Adrenal gland (tissue), 9 donors: ENCODE measurements at regions not wholly inside any gene's neighbourhood (a gene's known extent, or its start where the extent isn't known, plus 50 kb on each side); places are given as distances from the start of the nearest gene placed in this dataset.

ENCODE experiments used
- DNase-seq, 7 donors: peaks; one replicate each; pipeline ENCODE4 v3.0.0-alpha.2; 2019 to 2020
- H3K27ac ChIP-seq, 5 donors: fragments of 200-600 bp; sonication (generic) in 4 of 5; 1 replicate in 3 of 5; 2 replicates in 2 of 5; pipeline versions ENCODE4 v1.5.1 to v1.8.0; 2016 to 2020; ENCODE audit warnings: mild to moderate bottlenecking in 1 of 5
- H3K27me3 ChIP-seq: fragments of 200-600 bp; 2 replicates; pipeline ENCODE4 v1.8.0; 2021
- H3K36me3 ChIP-seq, 2 donors: fragments of 200-600 bp; replicated peaks in 1 of 2; 1 replicate in 1 of 2; 2 replicates in 1 of 2; pipeline versions ENCODE4 v1.5.1 to v1.8.0; 2018 to 2022
- H3K4me1 ChIP-seq, 2 donors: fragments of 200-600 bp; replicated peaks in 1 of 2; 1 replicate in 1 of 2; 2 replicates in 1 of 2; pipeline versions ENCODE4 v1.5.1 to v1.8.0; 2018 to 2021
- H3K4me3 ChIP-seq, 4 donors: fragments of 200-600 bp; sonication (generic) in 3 of 4; one replicate each; pipeline ENCODE4 v1.5.1; 2016 to 2018
- H3K9me3 ChIP-seq, 3 donors: fragments of 200-600 bp; sonication (generic) in 1 of 3; replicated peaks in 1 of 3; 1 replicate in 2 of 3; 2 replicates in 1 of 3; pipeline versions ENCODE4 v1.5.1 to v1.8.0; 2016 to 2021
- POLR2A ChIP-seq, 2 donors: fragments of 450-650 bp; IDR thresholded peaks; one replicate each; pipeline ENCODE4 v1.6.1; 2017; ENCODE audit warnings: antibody characterized with exemption in 2 of 2, mild to moderate bottlenecking in 2 of 2, moderate library complexity in 1 of 2
- WGBS, 4 donors: extraction: QIAGEN DNeasy Blood & Tissue Kit in 2 of 4; methylation state at CpG; one replicate each; pipeline versions ENCODE4 v1.1.5 to v1.1.7; 2013 to 2017; 5-methylcytosine and 5-hydroxymethylcytosine counted together
- intact Hi-C, 2 donors: fragments of 100-400 bp; cut with DNase I; formaldehyde crosslinking; loops; one replicate each; pipeline versions ENCODE4 v1.14.1 to v1.15.0; 2022 to 2023
- TF ChIP-seq, protein P1 (sequence below), 6 experiments: fragments of 450-650 bp in 4 of 6; fragments of 200-600 bp in 2 of 6; sonication (generic) in 1 of 6; IDR thresholded peaks; 1 replicate in 5 of 6; 2 replicates in 1 of 6; pipeline versions ENCODE4 v1.5.1 to v1.8.0; 2016 to 2021; ENCODE audit warnings: antibody characterized with exemption in 6 of 6, mild to moderate bottlenecking in 2 of 6, moderate library complexity in 1 of 6
- donor health status: healthy with polysubstance abuse.
- donor health status: Bipolar disorder and iron deficiency.
- donor health status: DM: yes; HTN: yes; CAD: no.
- donor health status: DM: no; HTN: no; CAD: no.
- donor health status: DM: no; HTN: no; CAD: no.

- H3K4me1 ChIP-seq = no peaks in the 10 kb centered on the region
- WGBS, 4 donors = 61 to 74% (median 68%) methylated on average over 2 of the region's 2 CpGs
- no peak for DNase-seq
- intact Hi-C loops = no loop called here
- H3K4me3 ChIP-seq = no peak overlapping the region
- H3K36me3 ChIP-seq = no peaks in the 10 kb centered on the region
- TF ChIP-seq, protein P1, sequence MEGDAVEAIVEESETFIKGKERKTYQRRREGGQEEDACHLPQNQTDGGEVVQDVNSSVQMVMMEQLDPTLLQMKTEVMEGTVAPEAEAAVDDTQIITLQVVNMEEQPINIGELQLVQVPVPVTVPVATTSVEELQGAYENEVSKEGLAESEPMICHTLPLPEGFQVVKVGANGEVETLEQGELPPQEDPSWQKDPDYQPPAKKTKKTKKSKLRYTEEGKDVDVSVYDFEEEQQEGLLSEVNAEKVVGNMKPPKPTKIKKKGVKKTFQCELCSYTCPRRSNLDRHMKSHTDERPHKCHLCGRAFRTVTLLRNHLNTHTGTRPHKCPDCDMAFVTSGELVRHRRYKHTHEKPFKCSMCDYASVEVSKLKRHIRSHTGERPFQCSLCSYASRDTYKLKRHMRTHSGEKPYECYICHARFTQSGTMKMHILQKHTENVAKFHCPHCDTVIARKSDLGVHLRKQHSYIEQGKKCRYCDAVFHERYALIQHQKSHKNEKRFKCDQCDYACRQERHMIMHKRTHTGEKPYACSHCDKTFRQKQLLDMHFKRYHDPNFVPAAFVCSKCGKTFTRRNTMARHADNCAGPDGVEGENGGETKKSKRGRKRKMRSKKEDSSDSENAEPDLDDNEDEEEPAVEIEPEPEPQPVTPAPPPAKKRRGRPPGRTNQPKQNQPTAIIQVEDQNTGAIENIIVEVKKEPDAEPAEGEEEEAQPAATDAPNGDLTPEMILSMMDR (IDR thresholded peaks at IDR 0.05) = no peak
- TF ChIP-seq POLR2A (IDR thresholded peaks at IDR 0.05) = no peak
- H3K27me3 ChIP-seq = no peaks in the 10 kb centered on the region
- H3K9me3 ChIP-seq = no peaks in the 10 kb centered on the region
- H3K27ac ChIP-seq = no peak overlapping the region
Measured at GRCh38 chr3:134704133-134704532, 53.3 kb upstream of the KY start.

DNA sequence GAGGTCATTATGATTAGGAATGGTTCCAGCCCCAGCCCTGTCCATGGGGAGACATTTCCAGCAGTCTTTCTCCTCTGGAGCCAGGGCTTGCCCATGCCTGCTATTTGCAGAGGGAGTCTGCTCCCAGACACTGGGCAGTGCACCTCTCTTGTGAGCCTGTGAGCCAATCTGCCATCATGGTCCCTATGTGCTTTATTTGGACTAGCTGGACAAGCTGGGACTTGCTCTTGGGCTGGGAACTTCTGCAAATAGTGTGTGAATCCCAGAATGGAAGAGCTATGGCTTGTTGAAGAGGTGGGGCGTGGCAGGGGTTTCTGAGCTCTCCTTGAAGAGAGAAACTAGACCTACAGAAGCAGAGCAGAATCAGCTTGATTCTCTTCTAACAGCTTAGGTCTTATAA is 53.7 kb upstream of the KY start:
- WGBS, 4 donors = 43 to 80% (median 68%) methylated on average over 1 of the region's 1 CpG
- intact Hi-C loops = no loop called here
- Histone ChIP-seq H3K4me3 (no peak overlapping the region), H3K27me3 (no peaks in the 10 kb centered on the region), H3K36me3 (no peaks in the 10 kb centered on the region), H3K9me3 (no peaks in the 10 kb centered on the region), H3K27ac (no peak overlapping the region), H3K4me1 (no peaks in the 10 kb centered on the region)
- TF ChIP-seq POLR2A (IDR thresholded peaks at IDR 0.05) = no peak
- TF ChIP-seq, protein P1 (IDR thresholded peaks at IDR 0.05) = no peak
- DNase-seq = no peak

DNA sequence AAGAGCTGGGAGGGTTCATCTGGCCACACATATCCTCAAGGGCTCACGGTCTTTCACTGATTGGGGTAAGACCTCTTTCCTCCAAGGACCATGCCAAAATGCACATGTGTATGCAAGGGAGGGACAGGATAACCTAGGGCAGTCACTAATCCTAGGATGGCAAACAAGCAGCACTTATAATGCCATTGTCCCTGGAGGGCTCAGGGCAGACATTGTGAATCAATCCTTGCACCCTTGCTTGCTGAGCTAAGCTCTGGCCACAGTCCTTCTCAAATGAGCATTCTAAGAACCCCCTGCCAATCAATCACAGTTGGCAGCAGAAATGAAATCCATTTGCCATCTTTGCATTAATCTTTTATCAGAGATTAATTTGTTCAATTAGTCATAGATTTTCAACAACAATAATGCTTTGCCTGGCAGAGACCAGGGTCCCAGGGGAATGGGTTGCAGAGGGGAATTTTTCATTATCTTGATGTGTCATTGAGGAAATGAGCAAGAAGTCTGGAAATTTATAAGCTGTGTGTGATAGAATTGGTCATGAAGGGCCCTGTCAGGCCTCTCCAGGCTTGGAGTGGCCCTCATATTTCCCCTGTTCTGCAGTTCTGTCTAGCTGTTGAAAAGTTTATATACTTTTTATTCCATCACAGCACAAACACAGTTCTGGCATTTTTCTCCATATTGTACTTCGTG is 57.2 kb upstream of the KY start:
- no peak for DNase-seq
- H3K9me3 ChIP-seq = no peaks in the 10 kb centered on the region
- no peaks in the 10 kb centered on the region for H3K4me1 ChIP-seq
- intact Hi-C loops = no loop called here
- TF ChIP-seq, protein P1 (IDR thresholded peaks at IDR 0.05) = no peak
- TF ChIP-seq POLR2A (IDR thresholded peaks at IDR 0.05) = no peak
- 89 to 95% (median 93%) methylated on average over 2 of the region's 2 CpGs for WGBS, 4 donors
- H3K27me3 ChIP-seq = no peaks in the 10 kb centered on the region
- H3K4me3 ChIP-seq = no peak overlapping the region
- no peaks in the 10 kb centered on the region for H3K36me3 ChIP-seq
- H3K27ac ChIP-seq = no peak overlapping the region

GRCh38 chr3:134708671-134709070 is 57.8 kb upstream of the KY start:
- no peak for DNase-seq
- no peaks in the 10 kb centered on the region for H3K27me3 ChIP-seq
- no peaks in the 10 kb centered on the region for H3K4me1 ChIP-seq
- intact Hi-C loops = no loop called here
- WGBS, 4 donors = 92 to 100% (median 96%) methylated on average over 2 of the region's 2 CpGs
- no peaks in the 10 kb centered on the region for H3K9me3 ChIP-seq
- TF ChIP-seq POLR2A (IDR thresholded peaks at IDR 0.05) = no peak
- TF ChIP-seq, protein P1 (IDR thresholded peaks at IDR 0.05) = no peak
- no peak overlapping the region for H3K4me3 ChIP-seq
- H3K36me3 ChIP-seq = no peaks in the 10 kb centered on the region
- H3K27ac ChIP-seq = no peak overlapping the region
